Muscle of leg (tissue), 3 donors: ENCODE measurements at regions not wholly inside any gene's neighbourhood (a gene's known extent, or its start where the extent isn't known, plus 50 kb on each side); places are given as distances from the start of the nearest gene placed in this dataset.
"Not testable (repeated sequence)": the region's sequence is repeated elsewhere in the genome, so short reads cannot be mapped to it uniquely, and the experiment has no call there.

ENCODE experiments used
- DNase-seq: peaks from one replicate; pipeline ENCODE4 v3.0.0; 2013
- H3K27ac ChIP-seq: one replicate; pipeline ENCODE4 v1.5.1; 2013; ENCODE audit warnings: mild to moderate bottlenecking, low read length, control low read depth
- H3K27me3 ChIP-seq: one replicate; pipeline ENCODE4 v1.6.1; 2013; ENCODE audit warnings: low read length; ENCODE audit not compliant: control insufficient read depth, insufficient read depth
- H3K36me3 ChIP-seq: one replicate; pipeline ENCODE4 v1.6.1; 2013; ENCODE audit warnings: low read length; ENCODE audit not compliant: control insufficient read depth, insufficient read depth
- H3K4me1 ChIP-seq: one replicate; pipeline ENCODE4 v1.6.1; 2013; ENCODE audit warnings: low read length; ENCODE audit not compliant: control insufficient read depth, insufficient read depth
- H3K4me3 ChIP-seq: one replicate; pipeline ENCODE4 v1.5.1; 2013; ENCODE audit warnings: low read length, control low read depth
- H3K9me3 ChIP-seq: replicated peaks from 2 replicates; pipeline ENCODE4 v1.6.1; 2013; ENCODE audit warnings: low read depth, low read length; ENCODE audit not compliant: control insufficient read depth
- WGBS: methylation state at CpG from one replicate; pipeline ENCODE4 v1.1.5; 2013; ENCODE audit warnings: missing lambda C conversion rate; ENCODE audit not compliant: insufficient coverage; 5-methylcytosine and 5-hydroxymethylcytosine counted together

DNA sequence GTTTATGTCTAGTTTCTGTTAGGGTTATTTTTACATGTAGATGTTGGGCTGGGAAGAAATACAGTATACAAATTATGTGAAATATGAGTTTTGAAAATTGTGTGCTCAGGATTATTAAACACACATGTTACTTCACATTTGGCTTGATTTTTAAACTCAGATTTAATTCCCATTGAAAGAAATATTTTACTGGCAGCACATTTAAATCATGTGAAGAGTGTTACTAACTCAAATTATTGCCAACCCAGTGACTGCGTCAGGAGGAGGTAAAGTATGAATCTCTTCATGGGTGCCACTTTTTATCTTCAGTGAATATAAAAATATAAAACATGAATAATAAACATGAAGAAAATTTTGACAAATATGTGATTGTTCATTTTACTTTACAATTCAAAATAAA lies 457.5 kb upstream of the CCDC179 start:
- peak; percentile 40 for DNase-seq
- Histone ChIP-seq H3K9me3 (peaks cover 14% of the 10 kb centered on the region), H3K36me3 (no peaks in the 10 kb centered on the region), H3K4me3 (no peak overlapping the region), H3K4me1 (no peaks in the 10 kb centered on the region), H3K27me3 (no peaks in the 10 kb centered on the region), H3K27ac (no peak overlapping the region)
- no CpG with 5 or more reads among the region's 1 CpG for WGBS

DNA sequence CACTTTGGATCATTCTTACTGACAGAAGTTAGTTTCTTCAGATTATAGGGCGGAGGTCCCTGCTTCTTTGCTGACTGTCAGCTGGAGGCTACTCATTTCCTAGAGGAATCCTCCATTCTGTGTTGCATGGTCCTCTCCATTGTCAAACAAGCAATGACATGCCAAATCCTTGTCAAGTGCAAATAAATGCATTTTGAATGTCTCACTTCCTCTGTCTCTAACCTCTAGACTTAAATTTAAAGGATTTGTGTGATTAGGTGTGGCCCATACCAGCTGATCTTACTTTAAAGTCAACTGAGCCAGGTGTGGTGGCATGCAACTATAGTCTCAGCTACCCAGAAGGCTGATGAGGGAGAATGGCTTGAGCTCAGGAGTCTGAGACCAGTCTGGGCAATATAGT lies 458.4 kb upstream of the CCDC179 start:
- no peak for DNase-seq
- no peak overlapping the region for H3K27ac ChIP-seq
- H3K36me3 ChIP-seq: no peaks in the 10 kb centered on the region
- H3K9me3 ChIP-seq: peaks cover 14% of the 10 kb centered on the region
- H3K27me3 ChIP-seq: no peaks in the 10 kb centered on the region
- no peak overlapping the region for H3K4me3 ChIP-seq
- H3K4me1 ChIP-seq: no peaks in the 10 kb centered on the region
- no CpG with 5 or more reads among the region's 1 CpG for whole genome bisulfite sequencing

DNA sequence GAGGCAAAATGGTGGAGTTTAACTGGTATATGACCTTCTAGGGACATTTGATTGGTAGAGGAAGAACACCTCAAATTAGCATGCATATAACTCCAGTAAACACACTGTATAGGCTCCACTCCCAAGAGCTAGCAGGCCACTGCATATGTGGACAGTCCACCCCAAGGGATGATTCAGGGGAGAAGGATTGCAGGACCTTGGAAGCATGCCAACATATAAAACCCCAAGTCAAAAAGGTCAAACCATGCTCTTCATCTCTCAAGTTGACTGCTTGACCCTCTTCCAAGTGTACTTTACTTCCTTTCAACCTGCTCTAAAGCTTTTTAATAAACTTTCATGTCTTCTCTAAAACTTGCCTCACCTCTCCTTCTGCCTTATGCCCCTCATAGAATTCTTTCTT lies 459.9 kb upstream of the CCDC179 start:
- H3K4me3 ChIP-seq: no peak overlapping the region
- H3K27ac ChIP-seq: no peak overlapping the region
- peaks cover 14% of the 10 kb centered on the region for H3K9me3 ChIP-seq
- DNase-seq: no peak
- H3K27me3 ChIP-seq: no peaks in the 10 kb centered on the region
- no peaks in the 10 kb centered on the region for H3K36me3 ChIP-seq
- H3K4me1 ChIP-seq: no peaks in the 10 kb centered on the region

DNA sequence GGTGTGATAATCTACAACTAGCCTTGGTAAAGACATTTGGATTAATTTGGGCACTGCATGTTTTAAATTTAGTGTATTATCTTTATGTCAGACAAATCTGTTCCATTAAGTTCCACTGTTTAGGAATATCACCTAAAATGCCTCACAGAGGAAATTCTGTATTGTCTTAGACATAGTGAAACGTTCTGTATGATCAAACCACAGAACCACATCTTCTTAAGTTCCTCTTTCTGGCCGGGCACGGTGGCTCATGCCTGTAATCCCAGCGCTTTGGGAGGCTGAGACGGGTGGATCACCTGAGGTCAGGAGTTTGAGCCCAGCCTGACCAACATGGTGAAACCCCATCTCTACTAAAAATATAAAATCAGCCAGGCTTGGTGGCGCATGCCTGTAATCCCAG lies 475.3 kb upstream of the CCDC179 start:
- H3K27ac ChIP-seq, H3K36me3 ChIP-seq, DNase-seq, H3K4me1 ChIP-seq, H3K4me3 ChIP-seq, H3K9me3 ChIP-seq, H3K27me3 ChIP-seq: not testable (repeated sequence)
- 72% methylated on average over 4 of the region's 6 CpGs for WGBS

DNA sequence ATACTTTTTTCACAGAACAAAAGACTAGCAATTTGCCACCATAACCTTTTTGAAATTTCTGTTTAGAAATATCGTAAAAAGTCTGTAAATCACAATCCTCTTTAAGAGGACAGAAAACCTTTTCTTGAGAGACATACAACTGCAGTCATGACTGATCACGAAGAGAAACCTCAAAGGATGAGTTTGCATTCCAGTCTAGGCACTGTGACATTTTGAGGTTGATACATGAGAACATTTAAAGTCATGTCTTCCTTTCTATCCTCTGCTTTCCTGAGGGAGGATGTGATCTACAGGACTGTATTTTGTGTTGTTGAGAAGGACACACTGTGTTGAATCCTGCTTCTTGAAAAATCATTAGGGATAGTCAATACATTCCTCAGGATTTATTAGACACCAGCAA lies 476.7 kb upstream of the CCDC179 start:
- H3K9me3 ChIP-seq: no peaks in the 10 kb centered on the region
- no peaks in the 10 kb centered on the region for H3K36me3 ChIP-seq
- DNase-seq: no peak
- WGBS: no CpG with 5 or more reads among the region's 2 CpGs
- no peaks in the 10 kb centered on the region for H3K27me3 ChIP-seq
- no peaks in the 10 kb centered on the region for H3K4me1 ChIP-seq
- H3K4me3 ChIP-seq: no peak overlapping the region
- H3K27ac ChIP-seq: no peak overlapping the region

DNA sequence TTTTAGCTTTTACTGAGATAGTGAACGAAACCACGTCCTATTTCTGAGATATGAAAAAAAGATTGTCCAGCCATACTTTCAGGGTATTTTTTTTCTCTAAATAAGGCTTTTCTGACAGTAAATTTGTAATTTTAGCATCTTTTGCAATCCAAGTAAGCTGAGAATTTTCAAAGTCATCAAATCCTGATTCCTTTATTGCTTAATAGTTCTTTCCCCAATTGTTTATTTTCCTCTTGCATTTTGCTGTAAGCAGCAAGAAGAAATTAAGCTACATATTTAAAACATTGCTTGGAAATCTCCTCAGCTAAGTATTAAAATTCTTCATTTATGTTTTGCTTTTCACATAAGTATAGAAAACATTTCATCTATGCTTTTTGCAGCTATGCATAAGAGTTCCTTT lies 493.3 kb upstream of the CCDC179 start:
- no peaks in the 10 kb centered on the region for H3K4me1 ChIP-seq
- H3K9me3 ChIP-seq: no peaks in the 10 kb centered on the region
- no peaks in the 10 kb centered on the region for H3K27me3 ChIP-seq
- no CpG with 5 or more reads among the region's 2 CpGs for WGBS
- no peak for DNase-seq
- no peaks in the 10 kb centered on the region for H3K36me3 ChIP-seq
- H3K4me3 ChIP-seq: no peak overlapping the region
- H3K27ac ChIP-seq: no peak overlapping the region

DNA sequence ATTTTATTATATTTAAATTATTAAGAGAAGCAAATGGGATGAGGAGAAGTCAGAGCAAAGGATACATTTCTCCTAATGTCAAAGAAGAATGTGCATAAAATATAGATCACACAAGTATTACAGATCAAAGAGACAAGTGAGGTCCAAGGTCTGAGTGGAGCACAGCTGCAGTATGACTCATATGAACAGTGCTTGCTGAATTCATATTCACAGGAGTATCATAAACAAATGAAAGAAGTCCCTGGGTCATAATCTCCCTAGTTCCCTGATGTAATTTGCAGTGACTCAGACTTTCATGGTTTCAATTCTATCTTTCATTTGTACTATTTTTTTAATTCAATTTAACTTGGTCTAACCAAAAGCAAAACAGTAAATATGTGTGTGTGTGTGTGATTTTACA lies 499.0 kb upstream of the CCDC179 start:
- no peaks in the 10 kb centered on the region for H3K4me1 ChIP-seq
- peak; percentile 85 for DNase-seq
- H3K36me3 ChIP-seq: no peaks in the 10 kb centered on the region
- H3K9me3 ChIP-seq: no peaks in the 10 kb centered on the region
- H3K4me3 ChIP-seq: no peak overlapping the region
- no peaks in the 10 kb centered on the region for H3K27me3 ChIP-seq
- H3K27ac ChIP-seq: no peak overlapping the region

DNA sequence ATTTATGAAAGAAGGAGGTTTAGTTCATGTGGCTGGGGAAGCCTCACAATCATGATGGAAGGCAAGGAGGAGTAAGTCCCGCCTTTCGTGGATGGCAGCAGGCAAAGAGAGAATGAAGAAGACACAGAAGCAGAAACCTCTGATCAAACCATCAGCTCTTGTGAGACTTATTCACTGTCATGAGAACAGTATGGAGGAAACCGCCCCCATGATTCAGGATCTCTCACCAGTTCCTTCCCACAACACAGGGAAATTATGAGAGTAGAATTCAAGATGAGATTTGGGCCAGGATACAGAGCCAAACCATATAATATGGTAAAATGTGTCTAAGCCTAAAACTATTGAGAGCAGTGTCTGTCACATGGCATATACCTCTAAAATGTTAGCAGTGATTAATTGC lies 503.8 kb upstream of the CCDC179 start:
- WGBS: no CpG with 5 or more reads among the region's 3 CpGs

DNA sequence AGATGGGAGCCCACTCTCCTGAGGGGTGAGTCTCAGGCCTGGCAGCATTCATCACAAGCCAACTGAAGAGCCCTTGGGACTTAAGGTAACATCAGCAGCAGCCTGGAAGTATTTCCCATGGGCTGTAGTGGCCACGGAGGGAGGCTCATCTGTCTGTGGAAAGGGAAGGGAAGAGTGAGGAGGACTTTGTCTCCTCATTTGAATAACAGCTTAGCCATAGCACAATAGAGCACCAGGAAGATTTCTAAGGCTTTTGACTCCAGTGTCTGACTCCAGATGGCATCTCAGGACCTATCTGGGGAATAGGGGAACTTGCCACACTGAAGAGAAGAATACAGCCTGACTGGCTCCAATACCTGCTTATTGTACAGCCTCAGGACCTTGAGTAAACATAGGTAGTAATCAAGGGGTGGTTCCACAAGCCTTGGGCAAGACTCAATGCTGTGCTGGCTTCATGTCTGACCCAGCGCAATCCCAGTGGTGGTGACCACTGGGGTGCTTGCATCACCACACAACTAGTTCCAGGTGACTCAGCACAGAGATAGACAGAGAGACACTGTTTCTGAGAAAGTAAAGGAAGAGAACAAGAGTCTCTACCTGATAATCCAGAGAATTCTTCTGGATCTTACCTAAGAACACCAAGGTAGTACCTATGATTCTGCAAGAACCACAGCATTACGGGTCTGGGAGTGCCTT lies 510.5 kb upstream of the CCDC179 start:
- Histone ChIP-seq H3K27me3 (no peaks in the 10 kb centered on the region), H3K4me3 (no peak overlapping the region), H3K27ac (no peak overlapping the region), H3K36me3 (no peaks in the 10 kb centered on the region), H3K9me3 (peaks cover 7% of the 10 kb centered on the region), H3K4me1 (no peaks in the 10 kb centered on the region)
- no peak for DNase-seq
- 50% methylated on average over 1 of the region's 3 CpGs for WGBS

More for the DNA sequence above, 503.8 kb upstream of the CCDC179 start:
- no peaks in the 10 kb centered on the region for H3K27me3 ChIP-seq
- H3K4me3 ChIP-seq: no peak overlapping the region
- H3K4me1 ChIP-seq: no peaks in the 10 kb centered on the region
- no peak overlapping the region for H3K27ac ChIP-seq
- no peaks in the 10 kb centered on the region for H3K36me3 ChIP-seq
- no peak for DNase-seq
- no peaks in the 10 kb centered on the region for H3K9me3 ChIP-seq

DNA sequence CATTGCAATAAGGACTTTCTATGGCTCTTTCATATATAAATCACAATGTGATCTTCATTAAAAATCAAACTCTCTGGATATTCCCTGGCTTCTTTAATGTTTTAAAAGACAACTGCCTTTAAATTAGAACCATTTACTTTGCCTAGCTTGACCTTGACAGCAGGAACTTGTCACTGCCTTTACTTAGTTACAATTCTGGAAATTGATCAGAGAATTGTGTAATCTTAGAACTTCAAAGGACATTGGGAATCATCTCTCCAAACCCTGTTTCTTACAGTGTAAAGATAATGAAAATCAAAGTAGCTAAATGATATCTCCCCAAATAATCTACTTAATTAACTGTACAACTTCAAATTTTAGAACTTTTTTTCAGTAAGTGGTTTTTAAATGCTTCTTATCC lies 517.6 kb upstream of the CCDC179 start:
- no peaks in the 10 kb centered on the region for H3K36me3 ChIP-seq
- no peaks in the 10 kb centered on the region for H3K9me3 ChIP-seq
- no peak for DNase-seq
- no peak overlapping the region for H3K4me3 ChIP-seq
- H3K27ac ChIP-seq: no peak overlapping the region
- no peaks in the 10 kb centered on the region for H3K27me3 ChIP-seq
- no peaks in the 10 kb centered on the region for H3K4me1 ChIP-seq

DNA sequence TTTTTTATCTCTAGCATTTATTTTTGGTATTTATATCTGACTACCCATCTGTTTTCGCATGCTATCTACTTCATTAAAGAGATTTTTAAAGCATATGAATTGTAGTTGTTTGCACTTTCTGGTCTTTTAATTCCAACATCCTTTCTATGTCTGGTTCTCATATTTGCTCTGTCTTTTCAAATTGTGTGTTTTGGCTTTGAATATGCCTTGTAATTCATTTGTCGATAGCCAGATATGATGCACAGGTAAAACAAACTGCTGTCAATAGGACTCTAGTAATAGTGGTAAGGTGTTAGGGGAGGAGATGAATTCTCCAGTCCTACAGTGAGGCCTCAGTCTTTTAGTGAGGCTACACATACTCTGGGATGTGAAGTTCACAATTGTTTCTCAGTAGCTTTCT lies 530.8 kb upstream of the CCDC179 start:
- Histone ChIP-seq H3K27me3 (no peaks in the 10 kb centered on the region), H3K4me3 (no peak overlapping the region), H3K27ac (no peak overlapping the region), H3K9me3 (no peaks in the 10 kb centered on the region), H3K36me3 (no peaks in the 10 kb centered on the region), H3K4me1 (no peaks in the 10 kb centered on the region)
- DNase-seq: no peak
- no CpG with 5 or more reads among the region's 2 CpGs for WGBS
